ENCODE measurements at regions not wholly inside any gene's neighbourhood (a gene's known extent, or its start where the extent isn't known, plus 50 kb on each side); places are given as distances from the start of the nearest gene placed in this dataset.

GRCh38 chr9:113701774-113702755, 174.0 kb upstream of the ZNF618 start:
- no peak for DNase-seq (ENCODE audit: low read depth in 2 of 2)

- no peak for DNase-seq (ENCODE audit: low read depth in 2 of 2)
These were observed 170.7 kb upstream of the ZNF618 start for GRCh38 chr9:113705306-113705927.

GRCh38 chr9:113705928-113706519, 170.1 kb upstream of the ZNF618 start:
- no peak for DNase-seq (ENCODE audit: low read depth in 2 of 2)

GRCh38 chr9:113707953-113708695, 168.0 kb upstream of the ZNF618 start:
- DNase-seq (ENCODE audit: low read depth in 2 of 2) = no peak

- DNase-seq (ENCODE audit: low read depth in 2 of 2) = no peak
These were observed 167.0 kb upstream of the ZNF618 start for GRCh38 chr9:113708821-113709713.

GRCh38 chr9:113709721-113710120, 166.4 kb upstream of the ZNF618 start:
- no peak for DNase-seq (ENCODE audit: low read depth in 2 of 2)

GRCh38 chr9:113711251-113711650, 164.9 kb upstream of the ZNF618 start:
- DNase-seq (ENCODE audit: low read depth in 2 of 2) = no peak

- DNase-seq (ENCODE audit: low read depth in 2 of 2) = no peak
These were observed 164.1 kb upstream of the ZNF618 start for GRCh38 chr9:113712053-113712452.

GRCh38 chr9:113715086-113715485, 161.0 kb upstream of the ZNF618 start:
- DNase-seq (ENCODE audit: low read depth in 2 of 2) = no peak

GRCh38 chr9:113719919-113720318, 156.2 kb upstream of the ZNF618 start:
- no peak for DNase-seq (ENCODE audit: low read depth in 2 of 2)

- no peak for DNase-seq (ENCODE audit: low read depth in 2 of 2)
These were observed 155.6 kb upstream of the ZNF618 start for GRCh38 chr9:113720495-113720894.

- no peak for DNase-seq (ENCODE audit: low read depth in 2 of 2)
These were observed 154.3 kb upstream of the ZNF618 start for GRCh38 chr9:113721856-113722255.

- no peak for DNase-seq (ENCODE audit: low read depth in 2 of 2)
These were observed 151.9 kb upstream of the ZNF618 start for GRCh38 chr9:113724202-113724601.

GRCh38 chr9:113728989-113729388, 147.1 kb upstream of the ZNF618 start:
- no peak for DNase-seq (ENCODE audit: low read depth in 2 of 2)

- DNase-seq (ENCODE audit: low read depth in 2 of 2) = no peak
These were observed 141.3 kb upstream of the ZNF618 start for GRCh38 chr9:113734826-113735225.

- DNase-seq (ENCODE audit: low read depth in 2 of 2) = no peak
These were observed 138.4 kb upstream of the ZNF618 start for GRCh38 chr9:113737517-113738271.

GRCh38 chr9:113738496-113738892, 137.6 kb upstream of the ZNF618 start:
- no peak for DNase-seq (ENCODE audit: low read depth in 2 of 2)

GRCh38 chr9:113738893-113739604, 137.1 kb upstream of the ZNF618 start:
- no peak for DNase-seq (ENCODE audit: low read depth in 2 of 2)

Data from stimulated activated CD8-positive, alpha-beta memory T cell treated with anti-CD3 and anti-CD28 coated beads, Interleukin-2, amount 100 ng/mL, for 1 hour (primary cell).